HepG2 (cell line): ENCODE measurements at regions not wholly inside any gene's neighbourhood (a gene's known extent, or its start where the extent isn't known, plus 50 kb on each side); places are given as distances from the start of the nearest gene placed in this dataset.
A peak's percentile ranks its signal among the peaks of the same experiment; 100 is the strongest.

Source experiments
- ATAC-seq: fragments of 200-7000 bp; cut with Tn5 transposase; 3 replicates; pipeline ENCODE4 v1.9.1; 2020; ENCODE audit warnings: mild to moderate bottlenecking, moderate library complexity
- BruUV-seq: library from RNA; stranded (reverse); fragments of 400-500 nt; replicated peaks from 2 replicates; lab custom pipeline; 2021; lab: Mats Ljungman, UMichigan
- CTCF ChIA-PET: fragments of 300-600 bp; formaldehyde crosslinking; extraction: SDS; loops from one replicate; lab custom pipeline; 2021; ENCODE audit warnings: low total read pairs, inconsistent platforms, low intra/inter-chr PET ratio; lab: Yijun Ruan, JAX
- POLR2A ChIA-PET: fragments of 350-600 bp; sonication (Branson Sonifier 250); formaldehyde crosslinking; loops from one replicate; lab custom pipeline; 2020; ENCODE audit warnings: antibody characterized with exemption, inconsistent platforms; lab: Yijun Ruan, JAX
- DNase-seq: peaks from one replicate; pipeline ENCODE4 v3.0.0-alpha.2; 2015; ENCODE audit warnings: low spot score
- FAIRE-seq: peaks from 3 replicates; lab custom pipeline; 2011; peaks lifted over from hg19 to GRCh38; lab: Jason Lieb, UNC
- H2AFZ ChIP-seq: one replicate; pipeline ENCODE4 v1.6.1; 2011; ENCODE audit warnings: low read length, inconsistent platforms
- H3K27ac ChIP-seq: fragments of 300-600 bp; 3 replicates; pipeline ENCODE4 v1.8.0; 2011; ENCODE audit warnings: mixed run types, mild to moderate bottlenecking, mixed read lengths, low read length, inconsistent platforms; ENCODE audit not compliant: insufficient read depth; ENCODE audit errors: extremely low read length
- H3K27me3 ChIP-seq, 2 experiments: fragments of 200-600 bp in 1 of 2; 2 replicates in 1 of 2; 3 replicates in 1 of 2; pipeline versions ENCODE4 v1.6.0 to v1.8.0; 2011; ENCODE audit warnings: low read length in 2 of 2, mild to moderate bottlenecking in 2 of 2, moderate library complexity in 2 of 2, inconsistent platforms in 1 of 2; ENCODE audit not compliant: insufficient read depth in 2 of 2, control insufficient read depth in 1 of 2
- H3K36me3 ChIP-seq, 2 experiments: fragments of 200-600 bp in 1 of 2; replicated peaks in 1 of 2; 2 replicates in 1 of 2; 3 replicates in 1 of 2; pipeline versions ENCODE4 v1.5.1 to v1.8.0; 2011; ENCODE audit warnings: low read length in 2 of 2, inconsistent platforms in 1 of 2; ENCODE audit not compliant: insufficient read depth in 2 of 2, control insufficient read depth in 1 of 2
- H3K4me1 ChIP-seq: 2 replicates; pipeline ENCODE4 v1.5.1; 2012; ENCODE audit warnings: low read length, inconsistent platforms; ENCODE audit not compliant: insufficient read depth
- H3K4me2 ChIP-seq: 2 replicates; pipeline ENCODE4 v1.6.0; 2011; ENCODE audit warnings: low read depth, low read length, inconsistent platforms
- H3K4me3 ChIP-seq, 3 experiments: fragments of 200-600 bp in 1 of 3; sonication (generic), shearing (Covaris generic) in 1 of 3; replicated peaks in 1 of 3; 2 replicates each; pipeline ENCODE4 v1.5.1; 2011 to 2016; ENCODE audit warnings: low read length in 3 of 3, inconsistent platforms in 2 of 3, low read depth in 2 of 3, mild to moderate bottlenecking in 2 of 3, control low read depth in 1 of 3, mixed read lengths in 1 of 3; ENCODE audit not compliant: insufficient read depth in 1 of 3
- H3K79me2 ChIP-seq: one replicate; pipeline ENCODE4 v1.6.1; 2011; ENCODE audit warnings: low read length, inconsistent platforms; ENCODE audit not compliant: insufficient read depth
- H3K9ac ChIP-seq: 2 replicates; pipeline ENCODE4 v1.6.0; 2011; ENCODE audit warnings: mild to moderate bottlenecking, low read depth, low read length, inconsistent platforms; ENCODE audit not compliant: insufficient read depth
- H3K9me3 ChIP-seq: 2 replicates; pipeline ENCODE4 v1.5.1; 2012; ENCODE audit warnings: mild to moderate bottlenecking, low read length
- H4K20me1 ChIP-seq: 2 replicates; pipeline ENCODE4 v1.6.0; 2011; ENCODE audit warnings: inconsistent platforms, mild to moderate bottlenecking, low read length, moderate library complexity; ENCODE audit not compliant: insufficient read depth
- DRAP1 ChIP-seq: IDR thresholded peaks from 2 replicates; pipeline ENCODE4 v1.6.1; 2016; ENCODE audit warnings: missing genetic modification reagents, missing compliant biosample characterization
- HNRNPK ChIP-seq: fragments of 200-400 bp; formaldehyde crosslinking; IDR thresholded peaks from 2 replicates; pipeline ENCODE4 v1.6.1; 2018; ENCODE audit warnings: low read length, low read depth, moderate library complexity, mild to moderate bottlenecking; ENCODE audit not compliant: poor library complexity, severe bottlenecking
- MAFF ChIP-seq: IDR thresholded peaks from 2 replicates; pipeline ENCODE4 v1.6.1; 2011; ENCODE audit warnings: low read depth, low read length, improper control_type of control experiment
- MAFK ChIP-seq, 2 experiments: IDR thresholded peaks in 1 of 2; conservative IDR thresholded peaks in 1 of 2; 2 replicates each; pipeline ENCODE4 v1.6.1; 2011; ENCODE audit warnings: improper control_type of control experiment in 2 of 2, low read length in 2 of 2
- RFX5 ChIP-seq: IDR thresholded peaks from 2 replicates; pipeline ENCODE4 v1.6.1; 2011; ENCODE audit warnings: low read depth, low read length, improper control_type of control experiment
- WGBS: methylation state at CpG from one replicate; pipeline ENCODE4 v1.1.6; 2017; ENCODE audit warnings: low lambda C conversion rate; 5-methylcytosine and 5-hydroxymethylcytosine counted together
- in situ Hi-C: cut with HindIII; loops from 2 replicates; pipeline ENCODE4 v1.10.0; 2017; ENCODE audit warnings: low pct_unique_long_range_greater_than_20kb; ENCODE audit not compliant: extremely low pct_ligation_motif_present
- intact Hi-C: fragments of 100-400 bp; cut with micrococcal nuclease; formaldehyde crosslinking; loops from one replicate; pipeline ENCODE4 v1.10.0; 2022; ENCODE audit not compliant: unreplicated experiment
- small RNA-seq, 3 experiments: library from RNA; depleted of rRNA; stranded (forward); fragments of <200 nt; gene quantifications; one replicate each; pipeline ENCODE3, GENCODE V24; 2012; ENCODE audit warnings: low read depth in 2 of 3, low replicate concordance in 1 of 3; ENCODE audit not compliant: insufficient read length in 3 of 3, insufficient read depth in 2 of 3

DNA sequence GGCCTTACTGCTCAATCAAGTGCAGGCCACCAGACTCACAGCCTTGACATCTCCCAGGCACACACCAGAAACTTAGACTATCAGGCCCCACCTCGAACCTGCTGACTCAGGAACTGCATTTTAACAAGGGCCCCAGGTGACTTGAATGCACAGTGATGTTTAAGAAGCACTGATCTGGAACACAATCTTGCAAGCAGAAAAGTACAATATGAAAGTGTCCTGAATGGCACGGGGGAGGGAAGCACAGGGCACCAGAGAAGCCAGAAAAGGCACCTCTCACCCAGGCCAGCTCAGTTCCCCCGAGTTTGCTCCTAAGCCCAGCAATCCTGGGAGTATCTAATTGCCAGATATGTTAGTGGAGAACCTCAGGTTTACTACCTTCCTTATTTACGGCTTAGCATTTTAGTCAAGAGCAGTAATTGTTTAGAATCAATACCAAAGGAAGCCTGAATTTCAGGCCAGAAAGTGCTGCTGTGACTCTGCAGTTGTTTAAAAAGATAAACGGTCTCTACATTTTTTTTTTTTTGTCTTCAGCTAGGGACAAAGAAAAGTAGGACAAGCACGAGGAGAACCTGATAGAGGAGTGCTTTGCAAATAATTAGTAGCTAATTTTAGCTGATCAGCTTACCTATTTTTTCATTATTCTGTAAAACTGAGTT is 50.9 kb upstream of the CDC42BPA start:
- ChIA-PET CTCF (no interaction called here), POLR2A (no interaction called here)
- Histone ChIP-seq H3K9me3 (no peaks in the 10 kb centered on the region), H3K27me3 (no peaks in the 10 kb centered on the region; a peak in 1 of 5 replicates), H3K27ac (no peak overlapping the region), H3K4me2 (no peak overlapping the region), H3K4me3 (no peak overlapping the region), H2AFZ (no peak overlapping the region), H3K79me2 (no peaks in the 10 kb centered on the region), H3K4me1 (no peaks in the 10 kb centered on the region), H3K9ac (no peak overlapping the region), H4K20me1 (no peaks in the 10 kb centered on the region), H3K36me3 (no peaks in the 10 kb centered on the region)
- intact Hi-C loops (no loop called here), in situ Hi-C loops (no loop called here)
- TF ChIP-seq HNRNPK (no peak), DRAP1 (no peak), MAFF (peak; percentile 24; the same call in 1 of the 2 replicates), RFX5 (no peak), MAFK (conservative IDR thresholded peaks at IDR 0.05 in 1 of 2, IDR thresholded peaks at IDR 0.05 in 1 of 2; ENCODE audit: low read length in 2 of 2) (peak; percentile 7 to 38; a peak in 1 of 4 replicates)
- no TSS peak for BruUV-seq
- FAIRE-seq = no peak
- WGBS = 15% methylated on average over 5 of the region's 6 CpGs
- no peak for DNase-seq
- no peak for ATAC-seq

Small RNA genes lying in the stretch of these regions (small RNA-seq; reads per million reads assigned to genes)
- 0 reads per million in 3 experiments for gene AL451054.2
- 0 reads per million in 3 experiments for gene BTF3P9
